ENCODE measurements at regions not wholly inside any gene's neighbourhood (a gene's known extent, or its start where the extent isn't known, plus 50 kb on each side); places are given as distances from the start of the nearest gene placed in this dataset.

DNA sequence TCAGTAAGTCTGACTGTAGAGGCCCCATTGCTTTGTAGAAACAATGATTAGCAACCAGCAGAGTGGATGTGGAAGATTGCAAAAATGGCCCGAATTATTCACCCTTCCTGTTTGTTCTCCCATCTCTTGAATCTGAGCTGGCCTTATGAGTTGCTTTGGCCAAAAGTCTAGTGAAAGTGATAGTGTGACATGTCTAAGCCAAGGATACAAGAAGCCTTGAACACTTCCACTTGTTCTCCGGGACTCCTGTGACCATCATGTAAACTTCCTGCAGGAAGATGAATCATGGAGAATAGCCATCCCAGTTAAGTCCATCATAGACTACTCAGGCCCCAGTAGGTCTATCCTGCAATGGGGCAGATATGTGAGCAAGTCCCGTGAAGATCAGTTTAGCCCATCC is 252.0 kb upstream of the JAG1 start:
- no peak for DNase-seq

- no peak for DNase-seq
Observed at GRCh38 chr20:10927011-10927583, 253.3 kb upstream of the JAG1 start.

- no peak for DNase-seq
Observed at GRCh38 chr20:10927936-10928840, 254.4 kb upstream of the JAG1 start.

GRCh38 chr20:10928841-10929421 is 255.1 kb upstream of the JAG1 start:
- DNase-seq: no peak

DNA sequence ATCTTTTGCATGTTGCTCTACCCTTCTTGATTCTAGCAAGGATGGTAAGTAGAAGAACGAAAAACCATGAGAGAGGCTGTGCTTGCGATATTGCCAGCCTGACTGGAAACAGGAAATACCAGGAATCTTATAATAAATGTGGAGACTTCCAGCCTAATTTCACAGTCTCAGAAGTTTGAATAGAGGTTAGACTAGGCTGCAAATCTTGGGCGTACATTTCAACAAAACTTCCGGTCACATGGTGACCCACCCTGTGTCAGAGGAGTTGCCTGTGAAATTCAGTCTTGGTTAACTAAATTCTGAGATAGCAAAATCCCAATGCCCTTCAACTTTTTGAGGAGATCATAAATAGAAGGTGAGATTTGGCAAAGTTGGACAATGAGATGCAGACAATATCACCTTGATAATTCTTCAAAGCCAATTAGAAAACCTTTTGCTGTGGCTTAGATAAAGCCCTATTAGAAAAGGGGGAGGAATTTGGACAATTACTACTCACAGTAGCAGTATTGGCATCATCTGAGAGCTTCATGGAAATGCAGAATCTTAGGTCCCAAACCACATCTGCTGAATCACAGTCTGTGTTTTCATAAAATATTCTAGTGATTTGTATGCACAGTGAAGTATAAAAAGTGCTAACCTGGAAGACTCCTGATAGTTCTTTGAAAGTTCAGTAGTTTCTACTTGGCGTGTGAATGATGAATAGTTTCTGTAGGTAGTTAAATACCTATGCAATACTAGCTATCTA is 262.0 kb upstream of the JAG1 start:
- DNase-seq: no peak

DNA sequence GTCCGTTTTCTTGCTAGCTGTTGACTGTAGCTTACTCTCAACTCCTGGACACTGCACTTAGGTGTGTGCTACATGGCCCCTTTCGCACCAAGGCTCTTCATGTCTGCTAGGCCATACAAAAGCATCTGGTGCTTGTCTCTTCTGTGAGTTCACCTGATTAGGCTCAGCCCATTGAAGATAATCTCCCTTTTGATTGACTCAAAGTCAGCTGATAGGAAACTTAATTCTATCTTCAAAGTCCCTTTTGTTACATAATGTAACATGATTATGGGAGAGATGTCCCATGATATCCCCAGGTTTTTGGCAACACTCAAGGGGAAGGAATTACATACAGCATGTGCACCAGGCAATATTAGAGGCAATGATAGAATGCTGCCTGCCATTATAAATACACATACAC is 263.0 kb upstream of the JAG1 start:
- DNase-seq: no peak

- no peak for DNase-seq
Observed at GRCh38 chr20:10939331-10939941, 265.6 kb upstream of the JAG1 start.

DNA sequence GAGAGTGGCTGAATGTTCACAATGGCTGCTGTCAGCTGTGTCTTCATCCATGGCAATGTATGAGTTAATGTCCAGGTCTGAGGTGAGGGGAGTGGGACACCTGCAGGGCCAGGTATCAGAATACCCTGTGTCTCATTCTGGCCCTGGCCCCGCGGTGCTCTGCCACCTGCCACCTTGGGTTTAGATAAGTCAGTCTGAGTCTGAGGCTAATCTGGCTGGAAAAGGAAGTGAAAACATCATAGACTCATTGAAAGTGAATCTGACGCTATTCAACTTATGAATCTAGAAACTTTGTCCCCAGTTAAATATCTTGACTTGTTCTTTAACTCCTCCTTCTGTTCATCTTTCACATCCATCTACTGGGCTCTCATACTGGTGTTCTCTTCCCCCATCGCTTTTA is 267.1 kb upstream of the JAG1 start:
- no peak for DNase-seq

DNA sequence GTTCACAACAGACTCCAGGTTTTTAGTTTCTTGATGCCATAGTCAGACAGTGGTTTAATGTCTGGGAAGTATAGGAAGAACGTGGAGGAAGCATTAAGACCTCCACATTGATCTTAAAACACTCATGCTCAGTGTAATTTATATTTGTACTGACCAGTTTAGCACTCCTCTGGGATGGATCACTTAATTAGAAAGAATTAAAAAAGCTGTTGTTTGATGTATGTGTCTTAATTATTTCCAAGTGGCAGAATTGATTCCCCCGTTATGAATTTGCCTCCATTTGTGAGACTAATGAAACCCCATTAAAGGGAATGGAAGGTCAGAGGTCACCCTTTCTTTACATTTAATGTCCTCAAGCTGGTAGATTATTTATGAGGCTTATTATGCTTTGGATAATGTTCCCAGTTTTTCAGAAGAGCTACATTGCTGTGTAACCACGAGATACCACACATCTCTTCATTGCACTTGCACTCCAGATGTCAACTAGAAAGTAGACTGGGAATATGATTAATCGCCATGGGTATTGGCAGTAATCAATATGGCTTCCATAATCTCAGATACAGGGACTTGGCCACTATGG is 270.0 kb upstream of the JAG1 start:
- DNase-seq: no peak

DNA sequence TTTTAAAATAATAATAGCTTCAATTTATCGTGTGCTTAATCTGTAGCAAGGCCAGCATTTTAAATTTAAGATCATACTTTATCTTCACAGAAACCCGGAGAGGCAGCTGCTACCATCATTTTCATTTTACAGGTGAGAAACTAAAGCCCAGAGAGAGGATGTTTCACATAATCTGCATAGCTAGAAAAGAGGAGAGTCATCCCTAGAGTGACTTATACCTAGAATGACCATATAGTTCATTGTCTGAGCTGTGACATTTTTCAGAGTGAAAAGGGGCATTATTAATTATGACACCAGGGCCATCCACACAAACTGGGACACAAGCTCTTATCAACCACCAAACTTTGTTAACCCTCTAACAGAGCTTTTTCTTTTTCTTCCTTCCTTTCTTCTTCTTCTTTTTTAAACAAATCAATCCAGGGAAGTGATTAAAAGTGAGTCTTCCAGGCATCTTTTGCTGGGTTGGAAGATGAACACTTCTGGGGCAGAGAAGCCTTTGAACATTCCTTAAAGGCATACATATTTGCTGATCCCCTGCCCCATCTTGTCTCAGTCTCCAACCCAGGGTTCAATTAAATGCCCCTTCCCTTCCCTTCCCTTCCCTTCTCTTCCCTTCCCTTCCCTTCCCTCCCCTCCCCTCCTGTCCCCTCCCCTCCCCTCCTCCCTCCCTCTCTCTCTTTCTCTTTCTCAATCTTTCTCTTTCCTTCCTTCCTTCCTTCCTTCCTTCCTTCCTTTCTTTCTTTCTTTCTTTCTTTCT is 272.5 kb upstream of the JAG1 start:
- DNase-seq: no peak

- no peak for DNase-seq
Observed at GRCh38 chr20:10947726-10948125, 273.9 kb upstream of the JAG1 start.

GRCh38 chr20:10949930-10950783 is 276.4 kb upstream of the JAG1 start:
- no peak for DNase-seq

- no peak for DNase-seq
Observed at GRCh38 chr20:10951216-10951615, 277.4 kb upstream of the JAG1 start.

GRCh38 chr20:10951904-10952303 is 278.1 kb upstream of the JAG1 start:
- DNase-seq: no peak

- DNase-seq: no peak
Observed at GRCh38 chr20:10953437-10953836, 279.6 kb upstream of the JAG1 start.

DNA sequence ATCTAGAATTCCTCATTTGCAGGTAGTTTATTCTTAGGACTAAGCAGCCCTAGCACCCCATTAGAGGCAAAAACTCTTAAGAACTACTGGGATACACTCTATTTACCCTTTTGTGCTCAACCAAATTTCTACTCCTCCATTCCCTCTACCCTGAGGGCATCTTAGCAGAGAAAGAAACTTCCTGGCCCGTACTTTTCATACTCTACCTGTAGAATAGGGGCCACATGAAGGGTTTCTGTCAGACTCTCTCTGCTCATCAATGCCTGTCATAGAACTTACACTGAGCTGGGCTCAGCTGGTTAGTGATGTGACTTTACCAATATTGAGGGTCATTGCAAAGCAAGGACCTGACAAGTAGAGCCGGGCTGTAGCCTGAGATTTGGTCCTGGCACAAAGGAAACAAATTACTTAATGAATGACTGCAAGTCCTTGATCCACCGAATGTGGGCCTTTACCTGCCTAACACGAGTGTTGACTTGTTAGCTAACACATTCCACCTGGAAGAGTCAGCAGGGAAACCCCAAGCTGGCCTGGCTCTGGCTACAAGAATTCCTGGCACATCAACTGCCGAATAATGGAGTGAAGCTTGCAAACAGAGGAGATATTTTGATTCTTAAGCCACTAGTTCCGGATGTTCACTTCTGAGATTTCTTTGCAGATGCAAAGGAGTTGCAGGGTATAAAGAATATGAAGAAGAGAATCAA is 280.5 kb upstream of the JAG1 start:
- no peak for DNase-seq

GRCh38 chr20:10954908-10955580 is 281.2 kb upstream of the JAG1 start:
- no peak for DNase-seq

DNA sequence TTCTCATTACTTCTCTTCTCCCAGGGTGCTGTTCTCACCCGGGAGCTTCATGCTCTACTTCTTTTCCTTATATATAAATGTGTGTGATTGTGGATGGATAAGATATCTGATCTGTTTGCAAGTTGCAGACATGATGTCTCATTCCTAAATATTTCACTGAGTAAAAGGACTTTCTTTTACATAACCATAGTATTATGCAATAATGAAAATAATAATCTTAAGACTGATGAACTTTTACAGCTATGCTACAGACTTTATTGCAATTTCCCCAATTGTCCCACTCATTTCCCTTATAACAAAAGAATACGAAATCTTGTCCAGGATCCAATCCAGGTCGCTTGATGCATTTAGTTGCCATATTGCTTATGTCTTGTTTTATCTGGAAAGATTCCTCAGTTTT is 284.5 kb upstream of the JAG1 start:
- no peak for DNase-seq

DNA sequence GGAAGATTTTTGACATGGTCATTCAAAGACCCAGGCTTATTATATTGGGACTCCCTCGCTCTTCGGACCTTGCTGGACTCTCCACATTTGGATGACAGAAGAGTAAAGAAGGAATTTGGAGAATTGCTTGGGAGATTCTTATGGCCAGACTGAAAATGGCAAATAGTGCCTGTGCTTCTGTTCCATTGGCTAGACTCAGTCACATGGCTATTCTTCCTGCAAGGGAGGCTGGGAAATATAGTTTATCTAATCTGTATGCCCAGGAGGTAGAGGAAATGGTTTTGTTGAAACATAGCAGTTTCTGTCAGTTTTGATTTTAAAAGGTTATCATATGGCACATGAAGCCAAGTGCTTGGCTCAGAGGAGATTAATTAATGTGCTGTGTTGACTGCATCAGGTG is 286.6 kb upstream of the JAG1 start:
- no peak for DNase-seq
